ENCODE measurements at regions not wholly inside any gene's neighbourhood (a gene's known extent, or its start where the extent isn't known, plus 50 kb on each side); places are given as distances from the start of the nearest gene placed in this dataset.
"Not testable (repeated sequence)": the region's sequence is repeated elsewhere in the genome, so short reads cannot be mapped to it uniquely, and the experiment has no call there.

DNA sequence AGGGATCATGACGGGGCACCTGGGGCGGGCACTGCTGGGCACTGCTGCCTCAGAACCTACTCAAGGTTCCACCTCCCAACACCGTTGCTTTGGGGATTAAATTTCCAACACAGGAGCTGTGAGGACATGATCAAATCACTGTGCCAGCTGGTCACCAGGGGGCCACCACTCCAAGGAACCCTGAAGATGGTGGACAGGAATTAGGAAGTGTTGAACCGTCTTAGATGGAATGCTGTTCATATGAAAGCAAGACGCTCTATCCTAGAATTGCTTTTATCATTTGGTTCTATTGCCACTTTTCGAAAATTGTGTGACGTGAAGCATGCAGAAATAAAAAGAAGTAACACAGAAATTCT lies 140.3 kb downstream of the DLL1 start:
- Histone ChIP-seq H3K27ac (ENCODE audit: low read depth, low read length) (no peak overlapping the region), H3K9ac (ENCODE audit: low read length) (no peak overlapping the region), H3K36me3 (ENCODE audit: control insufficient read depth, insufficient read depth, low read length) (no peaks in the 10 kb centered on the region), H3K4me1 (ENCODE audit: control insufficient read depth, insufficient read depth, low read length) (no peaks in the 10 kb centered on the region), H3K27me3 (ENCODE audit: control insufficient read depth, insufficient read depth, low read length) (no peaks in the 10 kb centered on the region), H3K4me3 (ENCODE audit: low read length) (no peak overlapping the region)

GRCh38 chr6:170149681-170150589 lies 140.9 kb downstream of the DLL1 start:
- no peak overlapping the region for H3K27ac ChIP-seq (ENCODE audit: low read depth, low read length)
- H3K4me3 ChIP-seq (ENCODE audit: low read length) = no peak overlapping the region
- no peak overlapping the region for H3K9ac ChIP-seq (ENCODE audit: low read length)
- no peaks in the 10 kb centered on the region for H3K27me3 ChIP-seq (ENCODE audit: control insufficient read depth, insufficient read depth, low read length)
- no peaks in the 10 kb centered on the region for H3K36me3 ChIP-seq (ENCODE audit: control insufficient read depth, insufficient read depth, low read length)
- H3K4me1 ChIP-seq (ENCODE audit: control insufficient read depth, insufficient read depth, low read length) = no peaks in the 10 kb centered on the region

DNA sequence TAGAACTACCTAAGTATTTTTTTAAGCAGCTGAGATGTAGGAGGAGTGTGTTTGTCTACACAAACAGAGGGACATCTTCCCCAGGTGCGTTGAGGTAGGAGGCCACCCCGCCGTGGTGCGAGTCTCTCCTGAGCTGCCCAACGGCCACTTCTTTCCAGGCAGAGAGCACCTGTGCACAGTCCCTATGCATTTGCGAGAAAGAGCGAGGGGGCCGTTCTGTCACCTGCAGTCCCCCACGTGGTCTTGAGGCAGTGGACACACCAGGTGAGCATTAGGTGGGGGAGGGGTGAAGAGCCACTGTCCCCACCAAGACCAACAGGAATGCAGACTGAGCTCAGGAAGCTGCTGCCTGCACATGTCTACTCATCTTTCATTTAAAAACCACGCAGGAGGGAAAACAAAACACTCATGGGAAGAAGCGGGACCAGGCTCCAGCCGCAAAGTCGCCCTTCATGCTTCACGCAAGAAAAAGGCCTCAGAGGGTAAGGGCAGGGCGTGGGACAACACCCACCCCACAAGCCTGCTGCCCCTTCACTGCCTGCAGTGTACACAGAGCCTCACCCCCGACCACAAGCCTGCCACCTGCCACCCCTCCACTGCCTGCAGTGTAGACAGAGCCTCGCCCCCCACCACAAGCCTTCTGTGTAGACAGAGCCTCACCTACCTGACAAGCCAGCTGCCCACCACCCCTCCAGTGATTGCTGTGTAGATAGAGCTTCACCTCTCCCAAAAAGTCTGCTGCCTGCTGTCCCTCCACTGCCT lies 142.0 kb downstream of the DLL1 start:
- no peak overlapping the region for H3K27ac ChIP-seq (ENCODE audit: low read depth, low read length)
- H3K27me3 ChIP-seq (ENCODE audit: control insufficient read depth, insufficient read depth, low read length) = no peaks in the 10 kb centered on the region
- no peak overlapping the region for H3K4me3 ChIP-seq (ENCODE audit: low read length)
- H3K9ac ChIP-seq (ENCODE audit: low read length) = no peak overlapping the region
- no peaks in the 10 kb centered on the region for H3K36me3 ChIP-seq (ENCODE audit: control insufficient read depth, insufficient read depth, low read length)
- no peaks in the 10 kb centered on the region for H3K4me1 ChIP-seq (ENCODE audit: control insufficient read depth, insufficient read depth, low read length)

DNA sequence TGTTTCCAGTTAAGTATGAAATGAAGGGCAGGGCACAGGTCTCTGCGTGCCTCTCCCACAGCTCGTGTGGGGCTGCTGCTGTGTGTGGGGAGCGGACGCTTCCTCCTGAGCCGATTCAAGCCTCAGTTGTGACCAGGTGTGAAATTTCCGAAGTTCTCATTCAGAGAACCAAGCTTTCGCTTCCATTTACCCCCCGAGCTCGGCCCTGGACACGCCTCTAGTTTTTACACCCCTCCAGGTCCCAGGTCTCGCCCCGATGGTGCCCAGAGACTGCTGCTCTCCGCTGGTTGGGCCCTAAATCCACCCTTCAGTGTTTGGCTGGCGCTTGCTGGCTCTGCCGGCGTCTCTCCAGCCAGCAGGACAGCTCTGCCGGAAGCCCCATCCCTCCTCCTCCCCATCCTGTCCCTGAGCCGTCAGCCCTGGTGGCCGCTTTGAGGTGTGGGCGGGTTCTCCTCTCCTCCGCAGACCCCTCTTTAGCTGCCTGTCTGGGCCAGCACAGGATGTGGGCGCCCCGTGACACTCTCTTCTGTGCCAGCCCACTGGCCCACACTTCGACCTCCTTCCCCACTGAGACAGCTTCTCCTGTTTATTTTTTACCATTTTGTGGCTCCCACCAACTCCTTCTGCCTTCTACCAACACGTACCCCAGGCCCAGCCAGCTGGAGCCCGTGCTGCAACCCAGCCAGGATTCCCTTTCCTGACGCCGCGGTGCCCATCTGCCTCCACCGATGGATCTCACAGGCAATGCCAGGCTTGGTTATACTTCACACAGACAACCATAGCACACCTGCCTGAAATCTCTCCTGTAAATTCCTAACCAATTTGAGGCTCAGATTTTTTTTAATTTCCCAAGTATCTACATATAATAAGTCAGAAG lies 142.8 kb downstream of the DLL1 start:
- no peak overlapping the region for H3K9ac ChIP-seq (ENCODE audit: low read length)
- H3K4me3 ChIP-seq (ENCODE audit: low read length) = no peak overlapping the region
- no peaks in the 10 kb centered on the region for H3K27me3 ChIP-seq (ENCODE audit: control insufficient read depth, insufficient read depth, low read length)
- H3K4me1 ChIP-seq (ENCODE audit: control insufficient read depth, insufficient read depth, low read length) = no peaks in the 10 kb centered on the region
- H3K36me3 ChIP-seq (ENCODE audit: control insufficient read depth, insufficient read depth, low read length) = no peaks in the 10 kb centered on the region
- no peak overlapping the region for H3K27ac ChIP-seq (ENCODE audit: low read depth, low read length)

DNA sequence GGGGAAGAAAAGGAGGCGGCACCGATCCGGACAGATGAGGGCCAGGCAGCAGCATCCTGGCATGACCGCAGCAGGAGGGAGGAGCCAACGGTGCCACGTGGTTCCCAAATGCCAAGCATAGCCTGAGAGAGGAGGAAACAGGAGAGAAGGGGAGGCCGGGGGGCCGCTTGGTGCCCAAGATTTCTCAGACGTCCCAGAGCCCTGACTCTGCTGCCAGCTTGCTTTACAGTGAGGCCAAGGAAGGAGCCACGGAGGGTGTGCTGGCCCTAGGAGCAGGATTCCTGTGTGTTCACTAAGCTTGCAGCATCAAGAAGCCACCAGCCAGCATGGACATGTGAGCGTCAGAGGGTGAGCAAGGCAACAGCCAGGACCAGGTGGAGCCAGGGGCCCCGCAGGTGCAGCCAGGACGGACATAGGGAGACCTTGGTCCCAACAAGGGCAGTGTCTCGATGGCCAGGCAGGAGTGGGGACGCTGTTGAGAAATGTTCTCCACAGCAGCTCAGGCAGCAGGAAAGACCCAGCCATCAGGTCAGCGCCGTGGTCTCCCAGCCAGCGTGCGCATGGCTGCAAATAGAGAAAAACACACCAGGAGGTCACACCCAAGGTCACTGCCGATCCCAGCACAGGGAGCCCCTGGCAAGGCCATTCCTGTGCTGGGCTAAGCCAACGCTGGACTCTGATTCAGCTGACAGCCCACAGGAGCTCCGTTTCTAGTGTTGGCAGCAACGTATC lies 143.7 kb downstream of the DLL1 start:
- Histone ChIP-seq H3K36me3 (ENCODE audit: control insufficient read depth, insufficient read depth, low read length) (no peaks in the 10 kb centered on the region), H3K27me3 (ENCODE audit: control insufficient read depth, insufficient read depth, low read length) (no peaks in the 10 kb centered on the region), H3K4me3 (ENCODE audit: low read length) (no peak overlapping the region), H3K4me1 (ENCODE audit: control insufficient read depth, insufficient read depth, low read length) (no peaks in the 10 kb centered on the region), H3K9ac (ENCODE audit: low read length) (no peak overlapping the region), H3K27ac (ENCODE audit: low read depth, low read length) (no peak overlapping the region)

GRCh38 chr6:170146640-170147039 lies 144.2 kb downstream of the DLL1 start:
- no peak overlapping the region for H3K27ac ChIP-seq (ENCODE audit: low read depth, low read length)
- H3K9ac ChIP-seq (ENCODE audit: low read length) = no peak overlapping the region

GRCh38 chr6:170146131-170146530 lies 144.7 kb downstream of the DLL1 start:
- H3K4me1 ChIP-seq (ENCODE audit: control insufficient read depth, insufficient read depth, low read length); H3K9ac ChIP-seq (ENCODE audit: low read length); H3K27ac ChIP-seq (ENCODE audit: low read depth, low read length); H3K4me3 ChIP-seq (ENCODE audit: low read length); H3K36me3 ChIP-seq (ENCODE audit: control insufficient read depth, insufficient read depth, low read length); H3K27me3 ChIP-seq (ENCODE audit: control insufficient read depth, insufficient read depth, low read length): not testable (repeated sequence)

More at GRCh38 chr6:170146640-170147039, 144.2 kb downstream of the DLL1 start:
- Histone ChIP-seq H3K36me3 (ENCODE audit: control insufficient read depth, insufficient read depth, low read length) (no peaks in the 10 kb centered on the region), H3K27me3 (ENCODE audit: control insufficient read depth, insufficient read depth, low read length) (no peaks in the 10 kb centered on the region), H3K4me1 (ENCODE audit: control insufficient read depth, insufficient read depth, low read length) (no peaks in the 10 kb centered on the region), H3K4me3 (ENCODE audit: low read length) (no peak overlapping the region)

- H3K9ac ChIP-seq (ENCODE audit: low read length); H3K36me3 ChIP-seq (ENCODE audit: control insufficient read depth, insufficient read depth, low read length); H3K27me3 ChIP-seq (ENCODE audit: control insufficient read depth, insufficient read depth, low read length); H3K4me1 ChIP-seq (ENCODE audit: control insufficient read depth, insufficient read depth, low read length); H3K4me3 ChIP-seq (ENCODE audit: low read length); H3K27ac ChIP-seq (ENCODE audit: low read depth, low read length): not testable (repeated sequence)
Measured at GRCh38 chr6:170145716-170146115, 145.2 kb downstream of the DLL1 start.

DNA sequence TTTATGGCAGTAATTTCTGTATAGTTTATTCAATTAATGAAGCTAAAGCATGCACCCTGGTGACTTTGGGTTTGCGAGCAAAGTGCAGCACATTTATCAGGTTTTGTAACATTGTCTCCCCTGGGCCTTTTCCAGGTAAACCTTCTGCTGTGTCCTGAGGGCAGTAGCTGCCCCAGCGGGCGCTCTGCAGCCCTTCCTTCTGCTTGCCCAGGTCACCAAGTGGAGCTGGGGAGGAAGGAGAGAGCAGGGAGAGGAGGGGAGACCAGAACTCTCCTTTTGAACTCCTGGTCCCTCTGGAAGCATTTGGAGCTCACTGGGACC lies 145.6 kb downstream of the DLL1 start:
- Histone ChIP-seq H3K27me3 (ENCODE audit: control insufficient read depth, insufficient read depth, low read length) (no peaks in the 10 kb centered on the region), H3K36me3 (ENCODE audit: control insufficient read depth, insufficient read depth, low read length) (no peaks in the 10 kb centered on the region), H3K4me1 (ENCODE audit: control insufficient read depth, insufficient read depth, low read length) (no peaks in the 10 kb centered on the region), H3K4me3 (ENCODE audit: low read length) (no peak overlapping the region), H3K27ac (ENCODE audit: low read depth, low read length) (no peak overlapping the region), H3K9ac (ENCODE audit: low read length) (no peak overlapping the region)

- no peaks in the 10 kb centered on the region for H3K4me1 ChIP-seq (ENCODE audit: control insufficient read depth, insufficient read depth, low read length)
- no peak overlapping the region for H3K27ac ChIP-seq (ENCODE audit: low read depth, low read length)
- H3K4me3 ChIP-seq (ENCODE audit: low read length) = no peak overlapping the region
- H3K27me3 ChIP-seq (ENCODE audit: control insufficient read depth, insufficient read depth, low read length) = no peaks in the 10 kb centered on the region
- no peaks in the 10 kb centered on the region for H3K36me3 ChIP-seq (ENCODE audit: control insufficient read depth, insufficient read depth, low read length)
- no peak overlapping the region for H3K9ac ChIP-seq (ENCODE audit: low read length)
Measured at GRCh38 chr6:170144571-170145271, 146.2 kb downstream of the DLL1 start.

DNA sequence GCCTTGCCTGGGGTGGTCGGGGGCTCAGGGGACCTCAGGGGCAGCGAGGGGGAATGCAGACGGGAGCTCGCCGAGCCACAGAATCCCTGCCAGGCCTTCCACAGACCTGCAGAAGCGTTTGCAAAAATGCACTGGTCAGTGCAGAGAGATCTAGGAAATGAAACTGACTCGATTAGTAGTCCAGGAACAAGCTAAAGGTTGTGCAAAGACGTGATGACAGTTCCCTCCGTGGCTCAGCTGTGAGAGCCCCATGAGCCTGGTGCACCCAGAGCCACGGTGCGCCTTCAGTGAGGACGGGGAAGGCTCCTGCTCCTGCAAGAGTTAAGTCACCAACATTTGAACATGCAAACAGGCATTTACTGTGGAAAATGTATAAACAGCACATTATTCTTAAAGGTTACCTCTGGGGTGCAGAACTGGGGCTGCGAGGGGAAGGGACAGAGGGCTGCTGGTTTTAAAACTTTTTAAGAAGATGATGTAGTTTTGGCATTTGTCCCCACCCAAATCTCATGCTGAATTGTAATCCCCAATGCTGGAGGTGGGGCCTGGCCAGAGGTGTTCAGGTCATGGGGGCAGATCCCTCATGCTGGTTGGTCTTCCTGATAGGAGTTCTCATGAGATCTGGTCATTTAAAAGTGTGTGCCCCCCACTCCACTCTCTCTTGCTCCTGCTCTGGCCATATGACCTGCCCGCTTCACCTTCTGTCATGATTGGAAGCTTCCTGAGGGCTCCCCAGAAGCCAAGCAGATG lies 147.3 kb downstream of the DLL1 start:
- H3K4me1 ChIP-seq (ENCODE audit: control insufficient read depth, insufficient read depth, low read length) = no peaks in the 10 kb centered on the region
- no peak overlapping the region for H3K27ac ChIP-seq (ENCODE audit: low read depth, low read length)
- no peaks in the 10 kb centered on the region for H3K36me3 ChIP-seq (ENCODE audit: control insufficient read depth, insufficient read depth, low read length)
- H3K27me3 ChIP-seq (ENCODE audit: control insufficient read depth, insufficient read depth, low read length) = no peaks in the 10 kb centered on the region
- H3K4me3 ChIP-seq (ENCODE audit: low read length) = peak overlapping the region; percentile 12
- H3K9ac ChIP-seq (ENCODE audit: low read length) = no peak overlapping the region

Data from rectal smooth muscle tissue (tissue), 1 donor.